ENCODE measurements at regions not wholly inside any gene's neighbourhood (a gene's known extent, or its start where the extent isn't known, plus 50 kb on each side); places are given as distances from the start of the nearest gene placed in this dataset.
A peak's percentile ranks its signal among the peaks of the same experiment; 100 is the strongest.

- H3K4me2 ChIP-seq (ENCODE audit: insufficient read depth in 1 of 2, low read depth in 2 of 2, low read length in 2 of 2) = no peak overlapping the region
- no peaks in the 10 kb centered on the region for H3K79me1 ChIP-seq (ENCODE audit: low read depth, low read length)
- no peak overlapping the region for H2AFZ ChIP-seq (ENCODE audit: low read length)
- TF ChIP-seq POU5F1 (IDR thresholded peaks at IDR 0.05; ENCODE audit: low read depth, low read length) = no peak
- no peak for TF ChIP-seq GTF2F1 (IDR thresholded peaks at IDR 0.05; ENCODE audit: borderline replicate concordance, low read depth, low read length)
- no peak for TF ChIP-seq CTBP2 (IDR thresholded peaks at IDR 0.05; ENCODE audit: borderline replicate concordance, insufficient read depth, insufficient read length, low read length)
- no peak for TF ChIP-seq JUND (IDR thresholded peaks at IDR 0.05; ENCODE audit: low read length)
- no peak for TF ChIP-seq BACH1 (IDR thresholded peaks at IDR 0.05; ENCODE audit: low read length)
- no peak for TF ChIP-seq FOSL1 (IDR thresholded peaks at IDR 0.05; ENCODE audit: insufficient read depth, low read depth, low read length)
- no peak for TF ChIP-seq SUZ12 (IDR thresholded peaks at IDR 0.05; ENCODE audit: low read length)
- TF ChIP-seq SIN3A (conservative IDR thresholded peaks at IDR 0.05 in 1 of 2, IDR thresholded peaks at IDR 0.05 in 1 of 2; ENCODE audit: low read depth in 1 of 2, low read length in 2 of 2) = no peak
- peak; percentile 22; the same call in 1 of the 2 replicates for TF ChIP-seq SRF (IDR thresholded peaks at IDR 0.05; ENCODE audit: low read depth, low read length)
- no peak overlapping the region for H3K4ac ChIP-seq (replicated peaks; ENCODE audit: insufficient read length, low read depth, low read length)
- no peak overlapping the region for H2BK15ac ChIP-seq (ENCODE audit: low read length)
- no peak overlapping the region for H3K56ac ChIP-seq (replicated peaks; ENCODE audit: insufficient read length, low read depth, low read length)
- H3K14ac ChIP-seq (ENCODE audit: insufficient read length) = no peak overlapping the region
- CTCF ChIA-PET (ENCODE audit: partially characterized antibody) = no interaction called here
- peak overlapping the region; percentile 35; the same call in 1 of the 2 replicates for H2BK20ac ChIP-seq (ENCODE audit: low read length)
- no peaks in the 10 kb centered on the region for H3K27me3 ChIP-seq (replicated peaks in 1 of 4; ENCODE audit: control insufficient read depth in 3 of 4, extremely low read depth in 1 of 4, insufficient read depth in 3 of 4, low read length in 3 of 4)
- H3K23me2 ChIP-seq (ENCODE audit: low read depth, low read length) = no peaks in the 10 kb centered on the region
- H3K79me2 ChIP-seq (ENCODE audit: control insufficient read depth in 1 of 2, insufficient read depth in 2 of 2, low read length in 2 of 2) = no peaks in the 10 kb centered on the region
- DNase-seq (ENCODE audit: low read depth in 1 of 2, low spot score in 2 of 2) (peak in 1 of 2 experiments; percentile 10), FAIRE-seq (peak; percentile 24)
- H2BK120ac ChIP-seq (replicated peaks; ENCODE audit: low read depth, low read length) = no peak overlapping the region
- no peak overlapping the region for H2BK5ac ChIP-seq (ENCODE audit: low read depth, low read length)
- H3K18ac ChIP-seq (ENCODE audit: extremely low read depth, low read length) = no peak overlapping the region; the same call in 1 of the 2 replicates
- no peak overlapping the region for H4K8ac ChIP-seq (ENCODE audit: extremely low read depth, insufficient read depth, low read length)
- no peaks in the 10 kb centered on the region for H3K9me3 ChIP-seq (ENCODE audit: insufficient read depth in 2 of 2, low read depth in 1 of 2, low read length in 1 of 2)
- no peaks in the 10 kb centered on the region for H4K20me1 ChIP-seq (replicated peaks in 1 of 2; ENCODE audit: control insufficient read depth in 1 of 2, insufficient read depth in 2 of 2, low read length in 2 of 2)
- no peak overlapping the region for H4K5ac ChIP-seq (ENCODE audit: insufficient read length, low read depth, low read length)
- H3K4me3 ChIP-seq (ENCODE audit: extremely low read depth in 1 of 4, insufficient read depth in 2 of 4, low read depth in 3 of 4, low read length in 4 of 4) = no peak overlapping the region
- no peak overlapping the region for H3K23ac ChIP-seq (ENCODE audit: insufficient read length)
- no peaks in the 10 kb centered on the region for H3K36me3 ChIP-seq (ENCODE audit: control insufficient read depth in 2 of 4, insufficient read depth in 4 of 4, low read length in 3 of 4)
- no peak overlapping the region for H3K27ac ChIP-seq (ENCODE audit: low read depth, low read length)
- H3K9ac ChIP-seq (replicated peaks in 1 of 4; ENCODE audit: extremely low read depth in 1 of 4, low read depth in 3 of 4, low read length in 3 of 4) = no peak overlapping the region
- no peak overlapping the region for H2AK5ac ChIP-seq (ENCODE audit: low read depth, low read length)
- WGBS, 2 experiments (ENCODE audit: extremely low coverage in 1 of 2, insufficient coverage in 1 of 2, insufficient read length in 1 of 2, insufficient replicate concordance in 2 of 2, low coverage in 1 of 2, low lambda C conversion rate in 2 of 2, missing lambda C conversion rate in 1 of 2) = 47% methylated on average over 2 of the region's 2 CpGs; no CpG with 5 or more reads in 1 of the 2 experiments
- peak overlapping the region; percentile 55; the same call in 1 of the 2 replicates for H2BK12ac ChIP-seq (ENCODE audit: low read depth, low read length)
- H4K91ac ChIP-seq (replicated peaks; ENCODE audit: insufficient read length, low read length) = no peak overlapping the region
- POLR2A ChIA-PET (ENCODE audit: partially characterized antibody) = interaction anchor here (1.7 kb wide), 1 partner anchor 52 kb away, joined by 3 read pairs; no protein-coding TSS in a partner anchor
- H3K4me1 ChIP-seq (replicated peaks in 1 of 4; ENCODE audit: control insufficient read depth in 3 of 4, insufficient read depth in 4 of 4, low read length in 3 of 4) = peaks cover 0 to 5% (median 2%) of the 10 kb centered on the region in 4 experiments; a peak in 3 of 7 replicates
Observed at GRCh38 chr1:81733480-81733879, 67.3 kb upstream of the ADGRL2 start.

Data from H1 (cell line).